IMR-90 (cell line): ENCODE measurements at regions not wholly inside any gene's neighbourhood (a gene's known extent, or its start where the extent isn't known, plus 50 kb on each side); places are given as distances from the start of the nearest gene placed in this dataset.

Experiments used
- ATAC-seq: fragments of 200-7000 bp; cut with Tn5 transposase; 2 replicates; pipeline ENCODE4 v1.9.1; 2020; ENCODE audit warnings: low read depth, mild to moderate bottlenecking, moderate library complexity
- BruUV-seq: library from RNA; stranded (reverse); fragments of 400-500 nt; replicated peaks from 2 replicates; lab custom pipeline; 2021; lab: Mats Ljungman, UMichigan
- CTCF ChIA-PET: fragments of 300-600 bp; formaldehyde crosslinking; extraction: SDS; loops from one replicate; lab custom pipeline; 2021; ENCODE audit warnings: antibody characterized with exemption; lab: Yijun Ruan, JAX
- POLR2A ChIA-PET: fragments of 300-600 bp; sonication (Branson Sonifier 250); formaldehyde crosslinking; loops from one replicate; lab custom pipeline; 2022; ENCODE audit warnings: antibody characterized with exemption; ENCODE audit not compliant: unreplicated experiment; lab: Charles Lee
- DNase-seq: peaks from one replicate; pipeline ENCODE4 v3.0.0; 2013
- H2AFZ ChIP-seq: replicated peaks from 2 replicates; pipeline ENCODE3; 2013; ENCODE audit warnings: low read length, mild to moderate bottlenecking; ENCODE audit not compliant: poor library complexity
- H2AK5ac ChIP-seq: 2 replicates; pipeline ENCODE4 v1.6.1; 2013; ENCODE audit warnings: low read depth, low read length, inconsistent platforms
- H2AK9ac ChIP-seq: replicated peaks from 2 replicates; pipeline ENCODE3; 2013; ENCODE audit warnings: mild to moderate bottlenecking, low read depth, low read length, moderate library complexity; ENCODE audit not compliant: poor library complexity
- H2BK120ac ChIP-seq: 2 replicates; pipeline ENCODE4 v1.6.1; 2013; ENCODE audit warnings: low read depth, low read length, inconsistent platforms
- H2BK15ac ChIP-seq: 3 replicates; pipeline ENCODE4 v1.6.1; 2013; ENCODE audit warnings: low read depth, low read length, inconsistent platforms
- H2BK20ac ChIP-seq: 2 replicates; pipeline ENCODE4 v1.6.1; 2013; ENCODE audit warnings: low read depth, mild to moderate bottlenecking, inconsistent platforms, low read length, moderate library complexity
- H2BK5ac ChIP-seq: 2 replicates; pipeline ENCODE4 v1.6.1; 2013; ENCODE audit warnings: mild to moderate bottlenecking, low read depth, low read length, inconsistent platforms; ENCODE audit not compliant: poor library complexity, severe bottlenecking
- H3K14ac ChIP-seq: replicated peaks from 2 replicates; pipeline ENCODE4 v1.6.1; 2013; ENCODE audit warnings: low read depth, low read length, inconsistent platforms
- H3K18ac ChIP-seq: 2 replicates; pipeline ENCODE4 v1.6.1; 2013; ENCODE audit warnings: low read depth, low read length, control low read depth
- H3K23ac ChIP-seq: 2 replicates; pipeline ENCODE4 v1.6.1; 2013; ENCODE audit warnings: low read depth, low read length, inconsistent platforms
- H3K27ac ChIP-seq: 2 replicates; pipeline ENCODE4 v1.5.1; 2013; ENCODE audit warnings: mild to moderate bottlenecking, control low read depth, low read length; ENCODE audit not compliant: insufficient read depth
- H3K27me3 ChIP-seq: 2 replicates; pipeline ENCODE4 v1.6.1; 2013; ENCODE audit warnings: low read length; ENCODE audit not compliant: control insufficient read depth, insufficient read depth
- H3K36me3 ChIP-seq: 2 replicates; pipeline ENCODE4 v1.6.1; 2013; ENCODE audit warnings: low read length, mixed read lengths; ENCODE audit not compliant: control insufficient read depth, insufficient read depth
- H3K4ac ChIP-seq: 2 replicates; pipeline ENCODE4 v1.6.1; 2013; ENCODE audit warnings: low read depth, low read length, inconsistent platforms
- H3K4me1 ChIP-seq: 2 replicates; pipeline ENCODE4 v1.6.1; 2013; ENCODE audit warnings: low read length, mixed read lengths; ENCODE audit not compliant: control insufficient read depth, insufficient read depth
- H3K4me2 ChIP-seq: 2 replicates; pipeline ENCODE4 v1.6.1; 2013; ENCODE audit warnings: low read depth, mild to moderate bottlenecking, control low read depth, low read length, moderate library complexity
- H3K4me3 ChIP-seq: 2 replicates; pipeline ENCODE4 v1.5.1; 2013; ENCODE audit warnings: low read depth, mild to moderate bottlenecking, control low read depth, low read length, moderate library complexity; ENCODE audit not compliant: insufficient read depth
- H3K56ac ChIP-seq: 2 replicates; pipeline ENCODE4 v1.6.1; 2013; ENCODE audit warnings: low read length, inconsistent platforms; ENCODE audit not compliant: insufficient read depth; ENCODE audit errors: extremely low read depth
- H3K79me1 ChIP-seq, 2 experiments: 2 replicates each; pipeline ENCODE4 v1.6.1; 2013; ENCODE audit warnings: low read length in 2 of 2, inconsistent platforms in 1 of 2, low read depth in 1 of 2
- H3K9ac ChIP-seq: 2 replicates; pipeline ENCODE4 v1.6.1; 2013; ENCODE audit warnings: low read depth, low read length, control low read depth
- H3K9me1 ChIP-seq: 2 replicates; pipeline ENCODE4 v1.6.1; 2013; ENCODE audit warnings: low read length, inconsistent platforms; ENCODE audit not compliant: insufficient read depth
- H3K9me3 ChIP-seq: 2 replicates; pipeline ENCODE4 v1.6.1; 2013; ENCODE audit warnings: low read length; ENCODE audit not compliant: control insufficient read depth, insufficient read depth
- H4K20me1 ChIP-seq: 2 replicates; pipeline ENCODE4 v1.6.1; 2013; ENCODE audit warnings: low read length, inconsistent platforms; ENCODE audit not compliant: insufficient read depth
- H4K5ac ChIP-seq: 2 replicates; pipeline ENCODE4 v1.6.1; 2013; ENCODE audit warnings: mild to moderate bottlenecking, low read depth, low read length, control low read depth
- H4K8ac ChIP-seq, 2 experiments: 2 replicates each; pipeline ENCODE4 v1.6.1; 2013; ENCODE audit warnings: low read depth in 2 of 2, low read length in 2 of 2, control low read depth in 1 of 2, inconsistent platforms in 1 of 2
- H4K91ac ChIP-seq: 2 replicates; pipeline ENCODE4 v1.6.1; 2013; ENCODE audit warnings: low read depth, low read length, inconsistent platforms; ENCODE audit not compliant: insufficient read depth
- CHD1 ChIP-seq: IDR thresholded peaks from 2 replicates; pipeline ENCODE4 v1.6.1; 2012; ENCODE audit warnings: low read depth, low read length, improper control_type of control experiment
- MAFK ChIP-seq: IDR thresholded peaks from 2 replicates; pipeline ENCODE4 v1.6.1; 2012; ENCODE audit warnings: low read depth, low read length, improper control_type of control experiment
- MAZ ChIP-seq: IDR thresholded peaks from 2 replicates; pipeline ENCODE4 v1.6.1; 2012; ENCODE audit warnings: low read depth, mild to moderate bottlenecking, low read length, improper control_type of control experiment, moderate library complexity, borderline replicate concordance
- NFE2L2 ChIP-seq: fragments of 150-350 bp; IDR thresholded peaks from 2 replicates; pipeline ENCODE4 v1.6.1; 2016; ENCODE audit warnings: low read depth, mild to moderate bottlenecking, low read length
- POLR2A ChIP-seq: IDR thresholded peaks from 2 replicates; pipeline ENCODE4 v1.6.1; 2012; ENCODE audit warnings: mild to moderate bottlenecking, low read depth, low read length
- RAD21 ChIP-seq: IDR thresholded peaks from 2 replicates; pipeline ENCODE4 v1.6.1; 2012; ENCODE audit warnings: low read length, improper control_type of control experiment
- RCOR1 ChIP-seq: IDR thresholded peaks from 2 replicates; pipeline ENCODE4 v1.6.1; 2012; ENCODE audit warnings: mild to moderate bottlenecking, low read length, improper control_type of control experiment; ENCODE audit not compliant: insufficient replicate concordance
- SMC3 ChIP-seq: fragments of 150-350 bp; IDR thresholded peaks from 2 replicates; pipeline ENCODE4 v1.6.1; 2016; ENCODE audit warnings: low read depth, mild to moderate bottlenecking, antibody characterized with exemption, low read length, moderate library complexity
- USF2 ChIP-seq: fragments of 150-350 bp; IDR thresholded peaks from 2 replicates; pipeline ENCODE4 v1.6.1; 2017; ENCODE audit warnings: mild to moderate bottlenecking, antibody characterized with exemption, low read length, low read depth
- whole genome bisulfite sequencing, 2 experiments: methylation state at CpG; one replicate each; pipeline versions ENCODE4 v1.1.5 to v1.1.7; 2013; ENCODE audit warnings: missing lambda C conversion rate in 2 of 2; ENCODE audit not compliant: insufficient read length in 1 of 2; ENCODE audit errors: extremely low coverage in 2 of 2; 5-methylcytosine and 5-hydroxymethylcytosine counted together
- dilution Hi-C: fragments of 300-500 bp; cut with HindIII; formaldehyde crosslinking; loops from one replicate; pipeline ENCODE4 v1.14.3; 2018; ENCODE audit warnings: low sequenced_read_pairs; ENCODE audit not compliant: unreplicated experiment
- in situ Hi-C: fragments of 300-500 bp; cut with MboI; formaldehyde crosslinking; loops from 3 replicates; pipeline ENCODE4 v1.14.3; 2019; ENCODE audit warnings: low sequenced_read_pairs, inconsistent platforms, mixed read lengths
- intact Hi-C: fragments of 100-400 bp; cut with micrococcal nuclease; formaldehyde crosslinking; loops from 2 replicates; pipeline ENCODE4 v1.10.0; 2022
- TF ChIP-seq, protein P1 (sequence below): fragments of 150-350 bp; IDR thresholded peaks from 2 replicates; pipeline ENCODE4 v1.6.1; 2016; ENCODE audit warnings: low read depth, mild to moderate bottlenecking, low read length, moderate library complexity, borderline replicate concordance

DNA sequence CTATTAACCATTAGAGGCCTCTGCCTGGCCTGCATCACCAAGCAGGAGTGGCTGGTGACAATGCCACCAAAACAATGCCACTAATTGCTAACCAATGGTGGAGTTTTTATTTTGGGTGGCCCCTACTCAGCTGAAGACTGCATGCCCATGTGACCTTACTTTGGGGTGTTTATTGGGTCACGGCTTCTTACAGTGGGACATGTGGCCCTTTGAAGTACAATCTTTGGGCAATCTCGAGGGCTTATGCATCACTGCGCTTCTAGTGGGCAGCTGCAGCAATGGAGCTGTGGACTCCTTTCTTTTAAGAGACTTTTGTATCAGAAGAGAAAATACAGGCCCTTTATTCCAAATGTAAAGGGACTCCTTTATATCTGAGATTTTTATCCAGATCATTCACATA, 85.7 kb downstream of the IGLL5 start:
- no peaks in the 10 kb centered on the region for H3K4me1 ChIP-seq
- in situ Hi-C loops, result loop anchor here (25.0 kb wide), 1 partner anchor 314 kb away; no protein-coding TSS in a partner anchor
- H4K91ac ChIP-seq, result no peak overlapping the region
- no peak overlapping the region for H2BK20ac ChIP-seq
- no peak overlapping the region for H3K56ac ChIP-seq
- no peak overlapping the region for H3K4me3 ChIP-seq
- no peak overlapping the region for H4K8ac ChIP-seq
- no peak overlapping the region for H4K5ac ChIP-seq
- no peak for DNase-seq
- ATAC-seq, result no peak
- no peak overlapping the region for H3K14ac ChIP-seq
- no peak overlapping the region for H2AK9ac ChIP-seq
- H4K20me1 ChIP-seq, result no peaks in the 10 kb centered on the region
- H3K27ac ChIP-seq, result no peak overlapping the region
- no TSS peak for BruUV-seq
- WGBS, 2 experiments, result no CpG with 5 or more reads among the region's 3 CpGs
- H3K79me1 ChIP-seq, result no peaks in the 10 kb centered on the region
- dilution Hi-C loops, result no loop called here
- H3K27me3 ChIP-seq, result no peaks in the 10 kb centered on the region
- CTCF ChIA-PET, result no interaction called here
- H3K23ac ChIP-seq, result no peak overlapping the region
- H3K9ac ChIP-seq, result no peak overlapping the region
- TF ChIP-seq MAFK (no peak), RCOR1 (no peak), MAZ (no peak), POLR2A (no peak), NFE2L2 (no peak), USF2 (no peak), SMC3 (no peak), CHD1 (no peak), RAD21 (no peak)
- TF ChIP-seq, protein P1, sequence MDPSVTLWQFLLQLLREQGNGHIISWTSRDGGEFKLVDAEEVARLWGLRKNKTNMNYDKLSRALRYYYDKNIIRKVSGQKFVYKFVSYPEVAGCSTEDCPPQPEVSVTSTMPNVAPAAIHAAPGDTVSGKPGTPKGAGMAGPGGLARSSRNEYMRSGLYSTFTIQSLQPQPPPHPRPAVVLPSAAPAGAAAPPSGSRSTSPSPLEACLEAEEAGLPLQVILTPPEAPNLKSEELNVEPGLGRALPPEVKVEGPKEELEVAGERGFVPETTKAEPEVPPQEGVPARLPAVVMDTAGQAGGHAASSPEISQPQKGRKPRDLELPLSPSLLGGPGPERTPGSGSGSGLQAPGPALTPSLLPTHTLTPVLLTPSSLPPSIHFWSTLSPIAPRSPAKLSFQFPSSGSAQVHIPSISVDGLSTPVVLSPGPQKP, result no peak
- intact Hi-C loops, result no loop called here
- H2AFZ ChIP-seq, result no peak overlapping the region
- H3K4me2 ChIP-seq, result no peak overlapping the region
- POLR2A ChIA-PET, result no interaction called here
- no peak overlapping the region for H3K4ac ChIP-seq
- H2AK5ac ChIP-seq, result no peak overlapping the region
- H2BK15ac ChIP-seq, result no peak overlapping the region
- no peaks in the 10 kb centered on the region for H3K36me3 ChIP-seq
- no peaks in the 10 kb centered on the region for H3K9me3 ChIP-seq
- H2BK120ac ChIP-seq, result no peak overlapping the region
- H3K18ac ChIP-seq, result no peak overlapping the region
- H2BK5ac ChIP-seq, result no peak overlapping the region
- H3K9me1 ChIP-seq, result no peaks in the 10 kb centered on the region
